ENCODE measurements at regions not wholly inside any gene's neighbourhood (a gene's known extent, or its start where the extent isn't known, plus 50 kb on each side); places are given as distances from the start of the nearest gene placed in this dataset.
"Not testable (repeated sequence)": the region's sequence is repeated elsewhere in the genome, so short reads cannot be mapped to it uniquely, and the experiment has no call there.

DNA sequence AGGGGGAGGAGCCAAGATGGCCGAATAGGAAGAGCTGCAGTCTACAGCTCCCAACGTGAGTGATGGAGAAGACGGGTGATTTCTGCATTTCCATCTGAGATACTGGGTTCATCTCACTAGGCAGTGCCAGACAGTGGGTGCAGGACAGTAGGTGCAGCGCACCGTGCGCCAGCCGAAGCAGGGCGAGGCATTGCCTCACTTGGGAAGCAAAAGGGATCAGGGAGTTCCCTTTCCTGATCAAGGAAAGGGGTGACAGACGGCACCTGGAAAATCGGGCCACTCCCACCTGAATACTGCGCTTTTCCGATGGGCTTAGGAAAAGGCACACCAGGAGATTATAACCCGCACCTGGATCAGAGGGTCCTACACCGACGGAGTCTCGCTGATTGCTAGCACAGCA is 121.1 kb upstream of the SESTD1 start:
- H3K4me3 ChIP-seq; intact Hi-C loops (cut with DNase I, micrococcal nuclease); H3K36me3 ChIP-seq (ENCODE audit: low read depth); H3K4me1 ChIP-seq (ENCODE audit: low read depth); H3K9me3 ChIP-seq; ATAC-seq; DNase-seq: not testable (repeated sequence)

DNA sequence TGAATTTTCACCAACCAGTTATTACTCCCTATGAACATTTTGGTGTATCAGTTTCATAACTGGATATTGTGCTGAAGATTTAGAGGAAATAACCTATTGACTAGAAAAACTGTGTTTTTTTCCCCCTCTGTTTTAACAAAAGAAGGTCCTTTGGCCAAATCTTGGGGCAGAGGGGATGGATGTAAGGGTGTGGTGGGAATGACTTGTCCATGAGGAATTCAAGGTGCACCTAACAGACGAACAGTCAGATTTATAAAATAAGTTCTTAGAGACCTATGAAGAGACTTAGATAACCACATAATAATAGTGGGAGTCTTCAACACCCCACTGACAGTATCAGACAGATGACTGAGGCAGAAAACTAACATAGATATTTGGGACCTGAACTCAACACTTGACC is 119.3 kb upstream of the SESTD1 start:
- Histone ChIP-seq H3K36me3 (ENCODE audit: low read depth) (no peaks in the 10 kb centered on the region), H3K9me3 (no peaks in the 10 kb centered on the region), H3K4me3 (no peak overlapping the region), H3K4me1 (ENCODE audit: low read depth) (no peaks in the 10 kb centered on the region)
- DNase-seq = no peak
- no peak for ATAC-seq
- TF ChIP-seq, protein P1, sequence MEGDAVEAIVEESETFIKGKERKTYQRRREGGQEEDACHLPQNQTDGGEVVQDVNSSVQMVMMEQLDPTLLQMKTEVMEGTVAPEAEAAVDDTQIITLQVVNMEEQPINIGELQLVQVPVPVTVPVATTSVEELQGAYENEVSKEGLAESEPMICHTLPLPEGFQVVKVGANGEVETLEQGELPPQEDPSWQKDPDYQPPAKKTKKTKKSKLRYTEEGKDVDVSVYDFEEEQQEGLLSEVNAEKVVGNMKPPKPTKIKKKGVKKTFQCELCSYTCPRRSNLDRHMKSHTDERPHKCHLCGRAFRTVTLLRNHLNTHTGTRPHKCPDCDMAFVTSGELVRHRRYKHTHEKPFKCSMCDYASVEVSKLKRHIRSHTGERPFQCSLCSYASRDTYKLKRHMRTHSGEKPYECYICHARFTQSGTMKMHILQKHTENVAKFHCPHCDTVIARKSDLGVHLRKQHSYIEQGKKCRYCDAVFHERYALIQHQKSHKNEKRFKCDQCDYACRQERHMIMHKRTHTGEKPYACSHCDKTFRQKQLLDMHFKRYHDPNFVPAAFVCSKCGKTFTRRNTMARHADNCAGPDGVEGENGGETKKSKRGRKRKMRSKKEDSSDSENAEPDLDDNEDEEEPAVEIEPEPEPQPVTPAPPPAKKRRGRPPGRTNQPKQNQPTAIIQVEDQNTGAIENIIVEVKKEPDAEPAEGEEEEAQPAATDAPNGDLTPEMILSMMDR (IDR thresholded peaks at IDR 0.05) = no peak
- intact Hi-C loops (cut with DNase I, micrococcal nuclease) = no loop called here

DNA sequence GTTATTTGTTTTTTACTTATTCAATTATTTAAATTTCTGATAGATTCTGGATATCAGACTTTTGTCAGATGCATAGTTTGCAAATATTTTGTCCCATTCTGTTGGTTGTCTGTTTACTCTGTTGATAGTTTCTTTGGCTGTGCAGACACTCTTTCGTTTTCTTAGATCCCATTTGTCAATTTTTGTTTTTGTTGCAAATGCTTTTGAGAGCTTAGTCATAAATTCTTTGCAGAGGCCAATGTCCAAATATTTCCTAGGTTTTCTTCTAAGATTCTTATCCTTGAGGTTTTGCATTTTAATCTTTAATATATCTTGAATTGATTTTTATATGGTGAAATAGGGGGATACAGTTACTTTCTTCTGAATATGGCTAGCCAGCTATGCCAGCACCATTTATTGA is 112.7 kb upstream of the SESTD1 start:
- Histone ChIP-seq H3K36me3 (ENCODE audit: low read depth) (no peaks in the 10 kb centered on the region), H3K9me3 (no peaks in the 10 kb centered on the region), H3K4me3 (no peak overlapping the region), H3K4me1 (ENCODE audit: low read depth) (no peaks in the 10 kb centered on the region)
- intact Hi-C loops (cut with DNase I, micrococcal nuclease) = no loop called here
- DNase-seq (no peak), ATAC-seq (no peak)
- TF ChIP-seq, protein P1 (IDR thresholded peaks at IDR 0.05) = no peak

DNA sequence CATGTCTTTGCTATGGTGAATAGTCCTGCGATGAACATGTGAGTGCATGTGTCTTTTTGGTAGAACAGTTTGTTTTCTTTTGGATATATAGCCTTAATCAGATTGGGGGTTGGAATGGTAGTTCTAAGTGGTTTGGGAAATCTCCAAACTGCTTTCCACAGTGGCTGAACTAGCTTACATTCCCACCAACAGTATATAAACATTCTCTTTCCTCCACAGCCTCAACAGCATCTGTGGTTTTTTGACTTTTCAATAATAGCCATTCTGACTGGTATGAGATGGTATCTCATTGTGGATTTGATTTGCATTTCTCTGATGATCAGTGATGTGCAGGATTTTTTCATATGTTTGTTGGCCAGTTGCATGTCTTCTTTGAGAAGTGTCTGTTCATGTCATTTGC is 112.2 kb upstream of the SESTD1 start:
- no peaks in the 10 kb centered on the region for H3K4me1 ChIP-seq (ENCODE audit: low read depth)
- H3K9me3 ChIP-seq = no peaks in the 10 kb centered on the region
- TF ChIP-seq, protein P1 (IDR thresholded peaks at IDR 0.05) = no peak
- intact Hi-C loops (cut with DNase I, micrococcal nuclease) = no loop called here
- no peak for DNase-seq
- no peaks in the 10 kb centered on the region for H3K36me3 ChIP-seq (ENCODE audit: low read depth)
- ATAC-seq = no peak
- no peak overlapping the region for H3K4me3 ChIP-seq

DNA sequence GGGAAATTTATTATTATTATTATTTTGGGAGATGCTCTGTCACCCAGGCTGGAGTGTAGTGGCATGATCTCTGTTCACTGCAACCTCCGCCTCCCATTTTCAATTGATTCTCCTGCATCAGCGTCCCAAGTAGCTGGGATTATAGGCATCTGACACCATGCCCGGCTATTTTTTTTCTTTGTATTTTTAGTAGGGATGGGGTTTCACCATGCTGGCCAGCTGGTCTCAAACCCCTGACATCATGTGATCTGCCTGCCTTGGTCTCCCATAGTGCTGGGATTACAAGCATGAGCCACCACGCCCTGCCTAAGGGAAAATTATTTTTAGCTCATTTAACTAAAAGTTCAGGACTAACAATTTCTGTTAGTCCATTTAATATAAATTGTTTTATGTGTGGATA is 109.2 kb upstream of the SESTD1 start:
- intact Hi-C loops (cut with DNase I, micrococcal nuclease) = no loop called here
- Histone ChIP-seq H3K4me3 (no peak overlapping the region), H3K9me3 (no peaks in the 10 kb centered on the region), H3K36me3 (ENCODE audit: low read depth) (no peaks in the 10 kb centered on the region), H3K4me1 (ENCODE audit: low read depth) (no peaks in the 10 kb centered on the region)
- DNase-seq (no peak), ATAC-seq (no peak)
- TF ChIP-seq, protein P1 (IDR thresholded peaks at IDR 0.05) = no peak

DNA sequence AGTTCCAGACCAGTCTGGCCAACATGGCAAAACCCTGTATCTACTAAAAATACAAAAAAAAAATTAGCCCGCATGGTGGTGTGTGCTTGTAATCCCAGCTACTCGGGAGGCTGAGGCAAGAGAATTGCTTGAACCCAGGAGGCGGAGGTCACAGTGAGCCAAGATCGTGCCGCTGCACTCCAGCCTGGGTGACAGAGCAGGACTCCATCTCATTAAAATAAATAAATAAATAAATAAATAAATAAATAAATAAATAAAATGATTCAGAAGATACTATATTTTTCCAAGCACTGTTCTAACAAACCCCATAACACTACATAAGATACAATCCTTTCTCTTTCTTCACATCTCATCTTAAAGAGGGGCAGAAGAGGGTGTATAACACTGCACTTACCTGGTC is 100.9 kb upstream of the SESTD1 start:
- H3K9me3 ChIP-seq; intact Hi-C loops (cut with DNase I, micrococcal nuclease); DNase-seq; ATAC-seq; H3K36me3 ChIP-seq (ENCODE audit: low read depth); H3K4me3 ChIP-seq; H3K4me1 ChIP-seq (ENCODE audit: low read depth): not testable (repeated sequence)

DNA sequence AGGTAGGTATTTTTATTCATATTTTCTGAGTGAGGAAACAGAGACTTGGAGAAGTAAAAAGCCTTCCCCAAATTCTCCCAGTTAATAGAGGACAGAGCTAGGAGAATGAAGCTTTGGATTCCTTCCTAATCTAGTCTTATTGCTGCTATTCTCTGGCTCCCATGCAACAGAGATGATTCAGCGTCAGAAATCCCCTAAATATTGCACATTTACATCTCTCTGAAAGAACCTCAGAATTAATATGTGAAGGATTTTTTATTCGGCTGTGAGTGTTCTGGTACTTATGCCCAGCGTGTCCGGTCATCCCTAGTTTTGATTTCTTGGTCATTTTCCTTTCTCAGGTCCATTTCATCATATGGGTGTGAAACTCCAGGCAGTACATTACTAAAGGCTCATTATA is 91.2 kb upstream of the SESTD1 start:
- no peak for ATAC-seq
- intact Hi-C loops (cut with DNase I, micrococcal nuclease) = no loop called here
- Histone ChIP-seq H3K4me3 (no peak overlapping the region), H3K9me3 (no peaks in the 10 kb centered on the region), H3K36me3 (ENCODE audit: low read depth) (no peaks in the 10 kb centered on the region), H3K4me1 (ENCODE audit: low read depth) (no peaks in the 10 kb centered on the region)
- no peak for DNase-seq
- TF ChIP-seq, protein P1 (IDR thresholded peaks at IDR 0.05) = no peak

Data from mucosa of descending colon (tissue), 3 donors.